ENCODE measurements at regions not wholly inside any gene's neighbourhood (a gene's known extent, or its start where the extent isn't known, plus 50 kb on each side); places are given as distances from the start of the nearest gene placed in this dataset.

GRCh38 chr13:76440568-76440967 is 445.6 kb downstream of the KCTD12 start:
- DNase-seq (ENCODE audit: low spot score) = no peak

- DNase-seq (ENCODE audit: low spot score) = no peak
These were observed 446.7 kb downstream of the KCTD12 start for GRCh38 chr13:76439546-76439945.

DNA sequence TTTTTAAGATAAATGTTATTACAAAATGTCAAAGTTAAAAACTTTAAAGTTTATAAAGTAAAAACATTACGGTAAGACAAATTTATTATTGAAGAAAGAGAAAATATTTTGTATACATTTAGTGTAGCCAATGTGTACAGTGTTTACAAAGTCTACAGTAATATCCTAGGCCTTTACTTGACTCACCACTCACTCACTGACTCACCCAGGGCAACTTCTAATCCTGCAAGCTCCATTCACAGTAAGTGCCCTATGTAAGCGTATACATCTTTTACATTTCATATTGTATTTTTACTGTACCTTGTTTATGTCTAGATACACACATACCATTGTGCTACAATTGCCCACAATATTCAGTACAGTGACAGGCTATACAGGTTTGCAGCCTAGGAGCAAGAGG is 448.2 kb downstream of the KCTD12 start:
- DNase-seq (ENCODE audit: low spot score) = no peak

DNA sequence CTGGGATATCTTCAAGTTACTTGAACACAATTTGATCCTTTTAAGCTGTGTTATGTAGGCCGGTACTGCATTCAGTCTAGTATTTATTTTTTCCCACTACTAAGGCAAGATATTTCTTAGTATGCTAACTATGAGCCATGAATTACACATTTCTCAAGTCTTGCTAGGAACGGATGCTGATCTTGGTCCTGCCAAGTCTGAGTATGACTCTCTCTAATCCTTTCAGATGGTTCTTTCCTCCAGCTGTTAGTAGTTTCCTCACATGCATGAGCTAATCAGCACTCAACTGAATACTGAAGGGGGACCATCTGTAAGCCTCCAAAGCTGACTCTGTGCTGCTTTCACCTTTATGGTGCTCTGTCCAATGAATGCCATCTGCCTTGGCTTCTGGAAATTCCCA is 460.3 kb downstream of the KCTD12 start:
- DNase-seq (ENCODE audit: low spot score) = no peak

GRCh38 chr13:76421011-76421410 is 465.2 kb downstream of the KCTD12 start:
- DNase-seq (ENCODE audit: low spot score) = no peak

GRCh38 chr13:76418404-76418803 is 467.8 kb downstream of the KCTD12 start:
- no peak for DNase-seq (ENCODE audit: low spot score)

DNA sequence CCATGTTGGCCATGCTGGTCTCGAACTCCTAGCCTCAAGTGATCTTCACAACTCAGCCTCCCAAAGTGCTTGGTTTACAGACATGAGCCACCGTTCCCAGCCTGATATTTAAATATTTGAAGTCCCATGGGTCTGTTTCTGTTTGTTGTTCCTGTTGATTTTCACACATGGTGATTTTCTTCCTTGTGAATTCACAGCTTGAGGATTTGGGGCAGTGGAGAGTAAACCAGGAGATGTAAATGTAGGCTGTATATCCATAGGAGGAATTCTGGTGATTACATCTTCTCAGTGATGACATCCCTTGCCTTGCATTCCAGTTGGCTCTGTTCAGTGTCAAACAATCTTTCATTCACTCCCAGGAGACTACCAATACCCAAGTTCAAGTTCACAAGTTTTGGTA is 471.9 kb downstream of the KCTD12 start:
- no peak for DNase-seq (ENCODE audit: low spot score)

DNA sequence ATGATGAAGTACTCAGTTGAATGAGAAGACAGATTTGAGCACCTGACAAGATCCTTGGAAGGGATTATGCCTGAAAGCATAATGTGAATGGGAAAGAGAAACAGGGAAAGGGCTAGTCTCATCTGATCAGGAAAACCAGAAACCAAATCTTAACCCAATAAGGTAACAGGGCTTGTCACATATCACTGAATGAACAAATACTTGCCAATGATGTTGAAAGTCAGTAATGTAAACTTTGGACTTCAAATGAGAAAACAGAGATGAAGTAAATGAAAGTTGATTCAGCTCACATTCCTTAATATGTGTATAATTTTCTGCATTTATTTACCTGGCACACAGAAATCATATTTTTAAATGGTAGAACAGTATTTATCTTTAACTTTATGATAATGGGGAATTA is 480.0 kb downstream of the KCTD12 start:
- no peak for DNase-seq (ENCODE audit: low spot score)

- no peak for DNase-seq (ENCODE audit: low spot score)
These were observed 487.8 kb downstream of the KCTD12 start for GRCh38 chr13:76398425-76398824.

DNA sequence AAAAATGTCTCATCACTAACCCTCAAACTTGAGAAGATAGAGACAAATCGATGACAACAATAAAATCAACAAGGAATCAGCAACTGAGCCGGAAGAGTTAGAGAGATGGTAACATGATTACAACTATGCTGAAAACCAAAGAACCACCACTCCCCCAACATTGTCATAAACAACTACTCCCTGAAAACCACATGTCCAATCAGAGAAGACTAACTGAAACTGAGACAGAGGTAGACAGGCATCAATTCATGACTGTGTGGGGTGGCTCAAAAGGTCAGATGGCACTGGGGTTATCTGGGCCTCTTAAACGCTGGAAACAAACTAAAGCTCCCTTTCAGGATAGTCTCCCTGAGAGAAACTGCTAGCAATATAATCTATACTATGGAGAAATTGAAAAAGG is 488.8 kb downstream of the KCTD12 start:
- no peak for DNase-seq (ENCODE audit: low spot score)

DNA sequence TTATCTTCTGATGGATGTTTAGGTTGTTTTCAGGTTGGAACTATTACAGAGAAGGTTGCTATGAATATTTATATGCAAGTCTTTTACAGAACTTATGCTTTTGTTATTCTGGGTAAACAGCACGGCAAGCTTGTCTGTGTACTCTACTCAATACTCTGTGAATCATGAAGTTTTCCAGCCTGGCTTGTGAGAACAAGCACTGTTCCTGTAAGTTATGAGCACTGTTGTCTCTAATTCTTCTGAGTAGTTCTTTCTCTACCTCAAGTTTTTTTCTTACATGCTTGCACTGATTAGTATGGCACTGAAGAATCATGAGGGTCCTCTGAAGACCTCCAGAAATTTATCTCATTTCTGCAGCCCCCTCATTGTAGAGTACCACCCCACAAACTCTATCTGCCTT is 496.9 kb downstream of the KCTD12 start:
- no peak for DNase-seq (ENCODE audit: low spot score)

GRCh38 chr13:76387566-76387965 is 498.6 kb downstream of the KCTD12 start:
- no peak for DNase-seq (ENCODE audit: low spot score)

DNA sequence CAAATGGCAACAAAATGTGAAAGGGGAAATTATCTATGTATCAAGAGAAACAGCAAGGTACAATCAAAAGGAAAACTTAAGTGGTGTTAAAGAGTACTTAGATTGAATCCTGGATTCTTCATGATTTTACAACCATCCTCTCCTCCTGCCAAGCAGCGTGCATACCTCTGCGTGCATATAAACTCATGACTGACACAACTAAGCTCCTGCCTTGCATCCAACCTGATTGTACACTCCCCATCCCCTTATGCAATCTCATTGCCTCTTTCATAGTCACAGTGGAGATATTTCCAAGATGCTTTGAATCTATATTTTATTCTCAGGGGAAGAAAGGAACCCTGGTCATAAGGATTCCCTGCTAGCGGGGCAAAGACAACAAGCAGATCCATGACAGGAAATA is 499.9 kb downstream of the KCTD12 start:
- DNase-seq (ENCODE audit: low spot score) = no peak

DNA sequence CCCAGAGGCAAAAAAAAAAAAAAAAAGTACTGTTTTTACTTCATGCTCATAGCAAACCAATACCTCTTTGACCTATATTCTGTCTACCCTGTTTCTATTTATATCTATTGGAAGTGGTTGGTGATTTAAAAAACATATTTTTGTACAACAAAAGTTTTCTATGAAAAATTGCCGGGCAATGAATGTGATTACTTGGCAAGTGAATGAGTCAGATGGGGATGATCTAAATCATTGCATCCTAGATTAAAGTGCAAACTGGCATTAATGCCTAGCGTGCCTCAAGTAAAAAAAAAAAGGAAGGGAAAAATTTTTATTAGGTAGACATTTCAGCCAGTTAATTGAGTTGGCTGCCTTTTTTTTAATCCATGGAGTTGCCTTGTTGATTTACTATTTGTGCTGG is 500.6 kb downstream of the KCTD12 start:
- DNase-seq (ENCODE audit: low spot score) = no peak

- peak; percentile 11 for DNase-seq (ENCODE audit: low spot score)
These were observed 502.3 kb downstream of the KCTD12 start for GRCh38 chr13:76383676-76384461.

- no peak for DNase-seq (ENCODE audit: low spot score)
These were observed 505.6 kb downstream of the KCTD12 start for GRCh38 chr13:76380446-76381065.

DNA sequence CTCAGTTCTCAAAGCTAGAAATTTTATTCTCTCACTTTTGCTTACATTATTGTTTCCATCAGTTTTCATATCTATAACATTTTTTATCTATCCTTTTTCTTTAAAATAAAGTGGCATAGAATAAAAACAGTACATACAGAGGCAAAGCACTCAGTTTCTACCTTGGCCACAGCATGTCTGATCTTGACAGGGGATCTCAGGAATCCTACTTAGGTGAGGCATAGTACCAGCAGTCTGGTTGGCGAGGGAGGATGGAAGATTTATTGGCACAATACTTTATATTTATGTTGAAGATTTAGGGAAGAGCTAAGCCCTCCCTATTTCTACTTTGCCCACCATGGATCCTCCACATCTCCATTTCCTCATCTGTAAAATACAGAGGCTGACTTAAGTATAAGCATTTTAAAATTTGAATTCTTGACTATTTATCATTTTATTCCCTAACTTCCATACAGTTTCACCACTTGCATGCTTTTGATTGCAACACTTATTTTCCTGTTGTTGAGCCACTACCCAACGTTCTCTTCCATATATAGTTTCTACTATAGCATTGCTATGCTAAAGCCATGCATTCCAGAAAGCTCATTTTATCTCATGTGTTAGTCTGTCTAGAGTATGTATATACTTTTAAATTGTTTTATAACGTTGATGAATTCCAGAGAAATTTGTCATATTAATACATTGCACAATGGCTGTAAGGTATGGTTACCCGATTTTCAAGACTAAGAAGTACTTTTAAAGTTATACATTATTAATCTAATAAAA is 506.7 kb downstream of the KCTD12 start:
- DNase-seq (ENCODE audit: low spot score) = no peak

DNA sequence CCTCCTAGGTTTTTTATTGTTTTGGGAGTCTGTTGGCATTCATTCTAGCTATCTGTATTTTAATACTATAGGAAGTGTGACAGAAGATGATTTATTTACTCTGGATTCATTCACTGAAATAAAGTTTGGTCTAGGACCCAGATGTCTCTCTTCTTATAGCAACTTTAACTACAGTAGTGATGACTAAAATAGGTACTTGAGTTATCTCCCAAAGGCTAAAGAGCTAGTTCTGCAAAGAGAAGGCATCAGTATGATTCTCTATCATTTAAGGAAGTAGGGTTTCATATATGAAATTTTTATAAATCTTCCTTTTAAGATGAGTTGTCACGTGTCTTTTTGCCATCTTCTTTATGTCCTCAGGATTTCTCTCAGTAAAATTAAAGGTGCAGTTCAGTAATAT is 507.4 kb downstream of the KCTD12 start:
- DNase-seq (ENCODE audit: low spot score) = no peak

DNA sequence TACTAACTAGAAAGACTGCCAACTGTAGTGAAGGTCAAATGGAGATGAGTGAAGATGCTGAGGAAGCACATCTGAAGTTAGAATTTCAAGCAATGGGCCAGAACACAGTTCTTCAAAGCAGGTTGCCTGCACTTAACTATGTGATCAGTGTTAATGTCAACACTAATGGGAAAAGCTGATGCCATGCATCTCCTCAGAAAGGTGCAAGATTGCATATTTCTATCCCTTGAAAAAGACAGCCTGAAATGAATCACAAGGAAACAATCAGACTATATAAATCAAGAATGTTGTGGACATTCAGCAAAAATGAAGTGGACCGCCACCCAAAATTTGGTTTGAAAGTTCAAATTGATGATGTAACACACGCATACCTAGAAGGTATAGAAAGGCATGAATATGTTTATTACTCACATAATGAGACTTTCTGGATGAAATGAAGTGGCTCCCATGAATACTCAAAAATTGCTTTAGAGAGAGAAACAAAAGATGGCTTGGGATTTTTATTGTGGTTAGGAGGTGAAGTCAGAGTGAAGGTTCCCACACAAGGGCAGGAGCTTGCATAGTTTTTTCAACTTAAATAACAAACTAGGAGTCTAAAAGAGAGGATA is 522.4 kb downstream of the KCTD12 start:
- no peak for DNase-seq (ENCODE audit: low spot score)

DNA sequence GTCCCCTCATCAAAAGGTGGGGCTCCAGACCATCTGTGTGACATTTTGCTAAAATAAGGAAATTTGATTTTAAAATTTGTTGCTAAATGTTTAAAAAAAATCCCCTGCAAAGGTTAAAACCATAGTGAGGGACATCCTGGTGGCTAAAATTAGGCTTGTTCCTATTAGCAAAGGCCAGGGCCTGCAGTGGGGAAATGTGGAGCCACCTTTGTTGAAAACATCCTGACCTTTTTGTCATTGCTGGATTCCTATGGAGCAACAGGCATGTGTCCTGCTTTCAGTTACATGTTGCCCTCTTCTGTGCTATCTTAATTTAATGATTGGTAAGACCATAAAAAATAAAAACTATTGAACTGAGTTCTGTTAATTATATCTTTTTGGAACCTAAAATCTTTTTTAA is 524.3 kb downstream of the KCTD12 start:
- no peak for DNase-seq (ENCODE audit: low spot score)

DNA sequence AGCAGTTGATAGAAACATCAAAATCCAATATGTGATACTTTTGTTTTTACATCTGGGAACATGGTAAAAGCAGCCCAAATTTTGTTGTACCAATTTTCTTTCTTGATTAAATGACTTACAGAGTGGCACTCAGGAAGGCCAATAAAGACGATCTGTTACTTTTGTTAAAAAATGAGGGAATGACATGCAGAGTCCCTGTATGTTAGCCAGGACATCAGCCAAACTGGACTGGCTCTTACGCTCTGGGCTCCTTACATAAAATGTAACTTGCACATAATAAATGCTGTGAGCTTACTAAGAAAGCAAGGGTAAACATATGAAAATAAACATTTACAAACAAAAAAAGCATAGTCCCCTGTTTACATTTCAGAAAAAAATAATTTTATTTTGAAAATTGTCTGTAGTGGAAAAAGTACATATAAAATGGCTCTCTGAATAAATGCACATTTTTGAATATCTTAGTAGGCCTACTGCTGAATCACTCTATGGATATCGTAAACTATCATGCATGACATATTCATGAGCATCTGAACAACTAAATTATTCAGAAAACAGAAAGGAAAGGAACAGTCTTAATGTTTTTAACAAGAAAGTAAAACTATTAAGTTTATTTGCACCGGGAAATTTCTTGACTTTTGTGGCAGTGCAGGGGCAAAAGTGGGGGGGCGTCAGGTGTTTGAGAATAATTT is 534.5 kb downstream of the KCTD12 start:
- DNase-seq (ENCODE audit: low spot score) = no peak

DNA sequence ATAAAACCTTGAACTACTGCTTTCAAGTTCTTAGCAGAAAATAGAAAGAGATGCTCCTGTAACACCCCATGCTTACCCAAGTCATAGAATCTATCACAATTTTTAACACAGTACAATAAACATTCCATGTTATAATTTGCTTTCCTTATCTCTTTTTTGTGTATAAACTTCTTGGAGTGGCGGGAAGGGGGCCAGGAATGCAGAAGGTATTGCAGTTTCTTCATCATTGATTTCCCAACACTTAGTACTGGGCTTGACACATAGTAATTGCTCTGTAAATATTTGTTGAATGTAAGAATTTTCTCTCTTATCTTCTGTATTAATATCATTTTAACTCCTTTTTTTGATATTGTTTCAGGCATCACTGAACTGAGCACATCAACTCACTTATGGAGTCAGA is 535.8 kb downstream of the KCTD12 start:
- DNase-seq (ENCODE audit: low spot score) = no peak

All from LoVo (cell line).